HEK293 (cell line): ENCODE measurements at regions not wholly inside any gene's neighbourhood (a gene's known extent, or its start where the extent isn't known, plus 50 kb on each side); places are given as distances from the start of the nearest gene placed in this dataset.

Source experiments
- CTCF ChIP-seq: fragments of 450-650 bp; formaldehyde crosslinking; IDR thresholded peaks from 2 replicates; pipeline ENCODE4 v1.5.1; 2016; ENCODE audit warnings: missing biosample characterization, missing genetic modification characterization
- HOXC10 ChIP-seq: sonication (generic); formaldehyde crosslinking; IDR thresholded peaks from 2 replicates; pipeline ENCODE4 v1.8.1; 2023; ENCODE audit warnings: mild to moderate bottlenecking, missing genetic modification reagents
- KLF1 ChIP-seq: fragments of 450-650 bp; formaldehyde crosslinking; IDR thresholded peaks from 2 replicates; pipeline ENCODE4 v1.5.1; 2016; ENCODE audit warnings: missing biosample characterization, missing genetic modification characterization
- KLF16 ChIP-seq: fragments of 450-650 bp; formaldehyde crosslinking; IDR thresholded peaks from 2 replicates; pipeline ENCODE4 v1.5.1; 2017; ENCODE audit warnings: missing biosample characterization, missing genetic modification characterization
- SP2 ChIP-seq: fragments of 450-650 bp; formaldehyde crosslinking; IDR thresholded peaks from 2 replicates; pipeline ENCODE4 v1.5.1; 2016; ENCODE audit warnings: missing biosample characterization, missing genetic modification characterization
- ZNF121 ChIP-seq: fragments of 450-650 bp; formaldehyde crosslinking; IDR thresholded peaks from 2 replicates; pipeline ENCODE4 v1.5.1; 2016; ENCODE audit warnings: missing biosample characterization, missing genetic modification characterization
- ZNF311 ChIP-seq: fragments of 450-650 bp; formaldehyde crosslinking; IDR thresholded peaks from 2 replicates; pipeline ENCODE4 v1.5.1; 2017; ENCODE audit warnings: missing biosample characterization, missing genetic modification characterization, borderline replicate concordance
- ZNF544 ChIP-seq: fragments of 450-650 bp; formaldehyde crosslinking; IDR thresholded peaks from 2 replicates; pipeline ENCODE4 v1.5.0; 2017; ENCODE audit warnings: missing biosample characterization, missing genetic modification characterization
- ZNF623 ChIP-seq: fragments of 450-650 bp; formaldehyde crosslinking; IDR thresholded peaks from 2 replicates; pipeline ENCODE4 v1.5.1; 2016; ENCODE audit warnings: missing biosample characterization, missing genetic modification characterization
- TF ChIP-seq, protein P1 (sequence below): fragments of 450-650 bp; formaldehyde crosslinking; IDR thresholded peaks from 2 replicates; pipeline ENCODE4 v1.5.1; 2016; ENCODE audit warnings: missing biosample characterization, missing genetic modification characterization, borderline replicate concordance
- TF ChIP-seq, protein P2 (sequence below): fragments of 450-650 bp; formaldehyde crosslinking; IDR thresholded peaks from 2 replicates; pipeline ENCODE4 v1.5.1; 2017; ENCODE audit warnings: missing biosample characterization, missing genetic modification characterization
- TF ChIP-seq, protein P3 (sequence below): IDR thresholded peaks from 2 replicates; pipeline ENCODE4 v1.6.1; 2011; ENCODE audit warnings: mild to moderate bottlenecking, low read depth, low read length, borderline replicate concordance

DNA sequence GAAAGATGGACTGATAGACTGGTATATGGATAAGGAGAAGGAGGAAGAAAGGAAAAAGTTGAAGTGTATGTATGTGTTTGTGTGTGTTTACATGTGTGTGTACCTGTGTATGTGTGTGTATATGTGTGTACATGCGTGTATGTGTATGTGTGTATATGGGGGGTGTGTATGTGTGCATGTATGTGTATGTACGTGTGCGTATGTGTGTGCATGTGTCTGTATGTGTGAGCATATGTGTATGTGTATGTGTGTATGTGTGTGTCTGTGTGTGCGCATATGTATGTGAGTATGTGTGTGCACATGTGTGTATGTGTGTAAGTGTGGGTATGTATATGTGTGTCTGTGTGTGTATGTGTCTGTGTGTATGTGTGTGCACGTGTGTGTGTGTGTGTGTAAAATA lies 101.5 kb upstream of the KLHL13 start:
- TF ChIP-seq CTCF (tag by site-specific recombination) = no peak
- no peak for TF ChIP-seq SP2 (tag by site-specific recombination)
- TF ChIP-seq ZNF544 (tag by site-specific recombination) = no peak
- TF ChIP-seq ZNF121 (tag by site-specific recombination) = no peak
- TF ChIP-seq KLF16 = no peak
- TF ChIP-seq, protein P1, sequence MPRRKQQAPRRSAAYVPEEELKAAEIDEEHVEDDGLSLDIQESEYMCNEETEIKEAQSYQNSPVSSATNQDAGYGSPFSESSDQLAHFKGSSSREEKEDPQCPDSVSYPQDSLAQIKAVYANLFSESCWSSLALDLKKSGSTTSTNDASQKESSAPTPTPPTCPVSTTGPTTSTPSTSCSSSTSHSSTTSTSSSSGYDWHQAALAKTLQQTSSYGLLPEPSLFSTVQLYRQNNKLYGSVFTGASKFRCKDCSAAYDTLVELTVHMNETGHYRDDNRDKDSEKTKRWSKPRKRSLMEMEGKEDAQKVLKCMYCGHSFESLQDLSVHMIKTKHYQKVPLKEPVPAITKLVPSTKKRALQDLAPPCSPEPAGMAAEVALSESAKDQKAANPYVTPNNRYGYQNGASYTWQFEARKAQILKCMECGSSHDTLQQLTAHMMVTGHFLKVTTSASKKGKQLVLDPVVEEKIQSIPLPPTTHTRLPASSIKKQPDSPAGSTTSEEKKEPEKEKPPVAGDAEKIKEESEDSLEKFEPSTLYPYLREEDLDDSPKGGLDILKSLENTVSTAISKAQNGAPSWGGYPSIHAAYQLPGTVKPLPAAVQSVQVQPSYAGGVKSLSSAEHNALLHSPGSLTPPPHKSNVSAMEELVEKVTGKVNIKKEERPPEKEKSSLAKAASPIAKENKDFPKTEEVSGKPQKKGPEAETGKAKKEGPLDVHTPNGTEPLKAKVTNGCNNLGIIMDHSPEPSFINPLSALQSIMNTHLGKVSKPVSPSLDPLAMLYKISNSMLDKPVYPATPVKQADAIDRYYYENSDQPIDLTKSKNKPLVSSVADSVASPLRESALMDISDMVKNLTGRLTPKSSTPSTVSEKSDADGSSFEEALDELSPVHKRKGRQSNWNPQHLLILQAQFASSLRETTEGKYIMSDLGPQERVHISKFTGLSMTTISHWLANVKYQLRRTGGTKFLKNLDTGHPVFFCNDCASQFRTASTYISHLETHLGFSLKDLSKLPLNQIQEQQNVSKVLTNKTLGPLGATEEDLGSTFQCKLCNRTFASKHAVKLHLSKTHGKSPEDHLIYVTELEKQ (tag by site-specific recombination) = no peak
- TF ChIP-seq ZNF311 (tag by site-specific recombination) = no peak
- TF ChIP-seq, protein P2, sequence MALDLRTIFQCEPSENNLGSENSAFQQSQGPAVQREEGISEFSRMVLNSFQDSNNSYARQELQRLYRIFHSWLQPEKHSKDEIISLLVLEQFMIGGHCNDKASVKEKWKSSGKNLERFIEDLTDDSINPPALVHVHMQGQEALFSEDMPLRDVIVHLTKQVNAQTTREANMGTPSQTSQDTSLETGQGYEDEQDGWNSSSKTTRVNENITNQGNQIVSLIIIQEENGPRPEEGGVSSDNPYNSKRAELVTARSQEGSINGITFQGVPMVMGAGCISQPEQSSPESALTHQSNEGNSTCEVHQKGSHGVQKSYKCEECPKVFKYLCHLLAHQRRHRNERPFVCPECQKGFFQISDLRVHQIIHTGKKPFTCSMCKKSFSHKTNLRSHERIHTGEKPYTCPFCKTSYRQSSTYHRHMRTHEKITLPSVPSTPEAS (tag by site-specific recombination) = peak; percentile 98
- no peak for TF ChIP-seq HOXC10 (CRISPR knock-in tag)
- TF ChIP-seq KLF1 (tag by site-specific recombination) = no peak
- TF ChIP-seq, protein P3, sequence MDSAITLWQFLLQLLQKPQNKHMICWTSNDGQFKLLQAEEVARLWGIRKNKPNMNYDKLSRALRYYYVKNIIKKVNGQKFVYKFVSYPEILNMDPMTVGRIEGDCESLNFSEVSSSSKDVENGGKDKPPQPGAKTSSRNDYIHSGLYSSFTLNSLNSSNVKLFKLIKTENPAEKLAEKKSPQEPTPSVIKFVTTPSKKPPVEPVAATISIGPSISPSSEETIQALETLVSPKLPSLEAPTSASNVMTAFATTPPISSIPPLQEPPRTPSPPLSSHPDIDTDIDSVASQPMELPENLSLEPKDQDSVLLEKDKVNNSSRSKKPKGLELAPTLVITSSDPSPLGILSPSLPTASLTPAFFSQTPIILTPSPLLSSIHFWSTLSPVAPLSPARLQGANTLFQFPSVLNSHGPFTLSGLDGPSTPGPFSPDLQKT = no peak
- no peak for TF ChIP-seq ZNF623 (tag by site-specific recombination)
